Mesenchymal stem cell (in vitro differentiated cells and primary cell): ENCODE measurements at regions not wholly inside any gene's neighbourhood (a gene's known extent, or its start where the extent isn't known, plus 50 kb on each side); places are given as distances from the start of the nearest gene placed in this dataset.

Experiments
- DNase-seq: peaks from one replicate; pipeline ENCODE4 v3.0.0-alpha.2; 2013
- H2AFZ ChIP-seq: one replicate; pipeline ENCODE4 v1.6.1; 2013; ENCODE audit warnings: low read depth, mild to moderate bottlenecking, control low read depth, inconsistent platforms, low read length, moderate library complexity
- H2AK5ac ChIP-seq: 2 replicates; pipeline ENCODE4 v1.6.1; 2013; ENCODE audit warnings: low read length, moderate library complexity, mild to moderate bottlenecking, inconsistent platforms; ENCODE audit not compliant: severe bottlenecking
- H2BK120ac ChIP-seq: one replicate; pipeline ENCODE4 v1.6.1; 2013; ENCODE audit warnings: low read depth, mild to moderate bottlenecking, inconsistent platforms, low read length, moderate library complexity
- H2BK12ac ChIP-seq, 2 experiments: one replicate each; pipeline ENCODE4 v1.6.1; 2013; ENCODE audit warnings: inconsistent platforms in 2 of 2, low read length in 2 of 2, mild to moderate bottlenecking in 2 of 2, moderate library complexity in 2 of 2, control low read depth in 1 of 2
- H2BK15ac ChIP-seq: one replicate; pipeline ENCODE4 v1.6.1; 2013; ENCODE audit warnings: mild to moderate bottlenecking, low read depth, inconsistent platforms; ENCODE audit not compliant: poor library complexity, severe bottlenecking
- H2BK5ac ChIP-seq: 2 replicates; pipeline ENCODE4 v1.6.1; 2013; ENCODE audit warnings: low read depth, mild to moderate bottlenecking, low read length, control low read depth, inconsistent platforms; ENCODE audit not compliant: poor library complexity, severe bottlenecking
- H3K14ac ChIP-seq, 2 experiments: one replicate each; pipeline ENCODE4 v1.6.1; 2013; ENCODE audit warnings: inconsistent platforms in 2 of 2, low read length in 2 of 2, control low read depth in 1 of 2, mild to moderate bottlenecking in 1 of 2, moderate library complexity in 1 of 2
- H3K18ac ChIP-seq, 2 experiments: one replicate each; pipeline ENCODE4 v1.6.1; 2013; ENCODE audit warnings: inconsistent platforms in 2 of 2, low read length in 2 of 2, control low read depth in 1 of 2, low read depth in 1 of 2, mild to moderate bottlenecking in 1 of 2
- H3K23ac ChIP-seq, 2 experiments: one replicate each; pipeline ENCODE4 v1.6.1; 2013; ENCODE audit warnings: inconsistent platforms in 2 of 2, low read length in 2 of 2, mild to moderate bottlenecking in 2 of 2, moderate library complexity in 2 of 2, control low read depth in 1 of 2
- H3K27ac ChIP-seq: 2 replicates; pipeline ENCODE4 v1.5.1; 2013; ENCODE audit warnings: mild to moderate bottlenecking, moderate library complexity, low read length, control low read depth, inconsistent platforms; ENCODE audit not compliant: poor library complexity, severe bottlenecking
- H3K27me3 ChIP-seq, 2 experiments: 2 replicates each; pipeline versions ENCODE4 v1.6.1 to v1.7.0; 2013; ENCODE audit warnings: low read length in 2 of 2, mild to moderate bottlenecking in 2 of 2, moderate library complexity in 2 of 2, control low read depth in 1 of 2, inconsistent platforms in 1 of 2; ENCODE audit not compliant: control insufficient read depth in 1 of 2, insufficient read depth in 1 of 2
- H3K36me3 ChIP-seq, 2 experiments: 2 replicates each; pipeline versions ENCODE4 v1.6.1 to v1.7.0; 2013; ENCODE audit warnings: low read length in 2 of 2, control low read depth in 1 of 2, inconsistent platforms in 1 of 2, low read depth in 1 of 2, mild to moderate bottlenecking in 1 of 2; ENCODE audit not compliant: insufficient read depth in 2 of 2, control insufficient read depth in 1 of 2
- H3K4ac ChIP-seq, 2 experiments: one replicate each; pipeline ENCODE4 v1.6.1; 2013; ENCODE audit warnings: inconsistent platforms in 2 of 2, low read length in 2 of 2, mild to moderate bottlenecking in 2 of 2, moderate library complexity in 2 of 2, control low read depth in 1 of 2, low read depth in 1 of 2
- H3K4me1 ChIP-seq: 2 replicates; pipeline ENCODE4 v1.6.1; 2013; ENCODE audit warnings: low read depth, low read length, control low read depth; ENCODE audit not compliant: control insufficient read depth, insufficient read depth
- H3K4me2 ChIP-seq: 2 replicates; pipeline ENCODE4 v1.6.1; 2013; ENCODE audit warnings: low read length, mild to moderate bottlenecking, inconsistent platforms; ENCODE audit not compliant: poor library complexity, severe bottlenecking
- H3K4me3 ChIP-seq, 2 experiments: 2 replicates each; pipeline versions ENCODE4 v1.5.1 to v1.7.0; 2013; ENCODE audit warnings: low read length in 2 of 2, mild to moderate bottlenecking in 2 of 2, control low read depth in 1 of 2, low read depth in 1 of 2; ENCODE audit not compliant: insufficient read depth in 1 of 2
- H3K79me1 ChIP-seq: replicated peaks from 2 replicates; pipeline ENCODE4 v1.6.1; 2013; ENCODE audit warnings: mild to moderate bottlenecking, control low read depth, low read length, inconsistent platforms; ENCODE audit not compliant: poor library complexity, severe bottlenecking
- H3K9ac ChIP-seq: 2 replicates; pipeline ENCODE4 v1.7.0; 2013; ENCODE audit warnings: mild to moderate bottlenecking, low read length, moderate library complexity
- H3K9me3 ChIP-seq: 2 replicates; pipeline ENCODE4 v1.7.0; 2013; ENCODE audit warnings: mild to moderate bottlenecking, low read length; ENCODE audit not compliant: control insufficient read depth
- H4K8ac ChIP-seq: one replicate; pipeline ENCODE4 v1.6.1; 2013; ENCODE audit warnings: inconsistent platforms, mild to moderate bottlenecking, low read length, moderate library complexity
- H4K91ac ChIP-seq: one replicate; pipeline ENCODE4 v1.6.1; 2013; ENCODE audit warnings: mild to moderate bottlenecking, low read length, inconsistent platforms
- WGBS: methylation state at CpG from one replicate; pipeline ENCODE4 v1.1.7; 2013; ENCODE audit warnings: mixed read lengths; 5-methylcytosine and 5-hydroxymethylcytosine counted together

GRCh38 chr21:39036581-39036980 is 146.7 kb downstream of the PSMG1 start:
- Histone ChIP-seq H2AK5ac (no peak overlapping the region), H2BK5ac (no peak overlapping the region), H3K27ac (no peak overlapping the region), H2BK12ac (peak overlapping the region in 1 of 2 experiments; percentile 82), H3K9me3 (no peaks in the 10 kb centered on the region), H3K14ac (no peak overlapping the region), H3K4ac (no peak overlapping the region), H3K36me3 (no peaks in the 10 kb centered on the region), H3K23ac (no peak overlapping the region), H3K27me3 (no peaks in the 10 kb centered on the region), H3K79me1 (no peaks in the 10 kb centered on the region), H3K4me3 (no peak overlapping the region), H4K91ac (peak overlapping the region; percentile 65), H3K4me2 (no peak overlapping the region), H2BK120ac (no peak overlapping the region), H2AFZ (no peak overlapping the region), H3K18ac (no peak overlapping the region), H3K9ac (no peak overlapping the region), H4K8ac (no peak overlapping the region), H3K4me1 (no peaks in the 10 kb centered on the region), H2BK15ac (no peak overlapping the region)
- 94% methylated on average over 6 of the region's 8 CpGs for WGBS
- DNase-seq = no peak

GRCh38 chr21:39034590-39035536 is 148.4 kb downstream of the PSMG1 start:
- no peaks in the 10 kb centered on the region for H3K36me3 ChIP-seq
- H3K9me3 ChIP-seq = no peaks in the 10 kb centered on the region
- H2AK5ac ChIP-seq = no peak overlapping the region
- no peak overlapping the region for H3K23ac ChIP-seq
- H3K4ac ChIP-seq = no peak overlapping the region
- no peak overlapping the region for H2BK12ac ChIP-seq
- no peak overlapping the region for H4K91ac ChIP-seq
- no peak overlapping the region for H3K9ac ChIP-seq
- no peak overlapping the region for H3K4me3 ChIP-seq
- H3K18ac ChIP-seq = no peak overlapping the region
- H3K14ac ChIP-seq = no peak overlapping the region
- DNase-seq = no peak
- no peak overlapping the region for H2AFZ ChIP-seq
- H2BK5ac ChIP-seq = no peak overlapping the region
- no peak overlapping the region for H3K4me2 ChIP-seq
- no peak overlapping the region for H2BK120ac ChIP-seq
- H4K8ac ChIP-seq = no peak overlapping the region
- no peaks in the 10 kb centered on the region for H3K4me1 ChIP-seq
- peak overlapping the region; percentile 78 for H2BK15ac ChIP-seq
- 86% methylated on average over 10 of the region's 12 CpGs for WGBS
- H3K27me3 ChIP-seq = no peaks in the 10 kb centered on the region
- H3K79me1 ChIP-seq = no peaks in the 10 kb centered on the region
- no peak overlapping the region for H3K27ac ChIP-seq

- H3K36me3 ChIP-seq = no peaks in the 10 kb centered on the region
- H3K4me2 ChIP-seq = no peak overlapping the region
- WGBS = 85% methylated on average over 22 of the region's 22 CpGs
- DNase-seq = no peak
- H3K18ac ChIP-seq = peak overlapping the region in 1 of 2 experiments; percentile 61
- no peak overlapping the region for H2AFZ ChIP-seq
- H3K9ac ChIP-seq = no peak overlapping the region
- peak overlapping the region in 1 of 2 experiments; percentile 62 for H3K4ac ChIP-seq
- H3K14ac ChIP-seq = no peak overlapping the region
- no peak overlapping the region for H3K27ac ChIP-seq
- H2BK5ac ChIP-seq = no peak overlapping the region
- no peak overlapping the region for H2BK120ac ChIP-seq
- H3K79me1 ChIP-seq = no peaks in the 10 kb centered on the region
- H3K9me3 ChIP-seq = no peaks in the 10 kb centered on the region
- H4K91ac ChIP-seq = no peak overlapping the region
- H3K27me3 ChIP-seq = no peaks in the 10 kb centered on the region
- peak overlapping the region; percentile 12 for H2BK15ac ChIP-seq
- no peaks in the 10 kb centered on the region for H3K4me1 ChIP-seq
- peak overlapping the region in 1 of 2 experiments; percentile 18 for H3K4me3 ChIP-seq
- peak overlapping the region; percentile 45 for H4K8ac ChIP-seq
- H3K23ac ChIP-seq = no peak overlapping the region
- no peak overlapping the region for H2AK5ac ChIP-seq
- peak overlapping the region in 1 of 2 experiments; percentile 75 for H2BK12ac ChIP-seq
Observed at GRCh38 chr21:39033878-39034589, 149.2 kb downstream of the PSMG1 start.
